COLO668 (cell line): ENCODE measurements at regions not wholly inside any gene's neighbourhood (a gene's known extent, or its start where the extent isn't known, plus 50 kb on each side); places are given as distances from the start of the nearest gene placed in this dataset.

ENCODE experiments used
- DNase-seq: peaks from one replicate; lab custom pipeline; 2025; ENCODE audit not compliant: unreplicated experiment; lab: John Stamatoyannopoulos, UW

DNA sequence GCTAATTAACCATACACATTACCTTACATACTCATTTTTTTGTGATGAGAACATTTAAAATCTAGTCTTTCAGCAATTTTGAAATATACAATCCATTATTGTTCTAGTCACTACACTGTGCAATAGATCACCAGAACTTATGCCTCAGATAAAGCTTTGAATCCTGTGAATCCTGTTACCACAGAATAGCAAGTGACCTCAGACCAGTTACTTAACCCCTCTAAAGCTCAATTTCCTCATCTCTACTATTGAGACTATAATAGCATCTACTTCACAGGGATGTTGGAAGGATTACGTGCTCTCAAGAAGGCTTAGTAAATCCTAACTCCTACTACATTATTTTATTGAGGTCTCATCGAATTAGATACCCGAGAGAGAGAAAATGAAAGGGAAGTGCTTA, 60.2 kb upstream of the PIP5K1B start:
- DNase-seq: no peak

DNA sequence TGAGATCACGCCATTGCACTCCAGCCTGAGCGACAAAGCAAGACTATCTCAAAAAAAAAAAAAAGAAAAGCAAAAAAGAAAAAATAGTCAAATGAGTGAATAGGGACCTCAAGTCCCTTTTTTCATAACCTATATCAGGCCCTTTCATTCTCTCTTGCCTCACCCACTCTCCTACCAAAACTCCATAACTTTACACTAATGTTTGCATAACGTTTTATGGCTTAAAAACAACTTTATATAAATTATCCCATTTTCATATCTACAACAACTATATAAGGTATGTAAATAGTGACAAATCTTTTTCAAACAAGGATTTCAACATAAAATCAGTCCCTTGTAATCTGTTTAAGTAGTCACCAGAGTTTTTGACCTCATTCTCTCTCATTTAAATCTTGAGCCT, 56.9 kb upstream of the PIP5K1B start:
- no peak for DNase-seq

DNA sequence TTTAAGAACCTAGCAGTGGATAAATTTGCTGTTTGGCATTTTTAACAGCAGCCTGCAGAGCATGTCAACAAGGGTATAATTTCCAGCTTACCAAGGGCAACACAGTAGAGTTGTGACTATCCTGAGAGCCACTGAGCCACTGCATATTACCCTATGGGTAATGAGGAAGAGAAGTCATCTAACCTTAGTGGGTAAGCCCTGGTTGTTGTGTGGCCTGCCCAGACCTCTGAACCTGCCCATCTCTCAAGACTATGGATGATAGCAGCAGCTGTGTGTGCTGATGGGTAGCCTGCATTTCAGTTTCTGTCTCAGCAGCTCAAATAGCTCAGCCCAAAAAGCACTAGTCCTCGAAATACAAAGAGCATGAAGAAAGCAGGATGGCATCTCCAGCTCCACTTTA, 56.1 kb upstream of the PIP5K1B start:
- DNase-seq: no peak

DNA sequence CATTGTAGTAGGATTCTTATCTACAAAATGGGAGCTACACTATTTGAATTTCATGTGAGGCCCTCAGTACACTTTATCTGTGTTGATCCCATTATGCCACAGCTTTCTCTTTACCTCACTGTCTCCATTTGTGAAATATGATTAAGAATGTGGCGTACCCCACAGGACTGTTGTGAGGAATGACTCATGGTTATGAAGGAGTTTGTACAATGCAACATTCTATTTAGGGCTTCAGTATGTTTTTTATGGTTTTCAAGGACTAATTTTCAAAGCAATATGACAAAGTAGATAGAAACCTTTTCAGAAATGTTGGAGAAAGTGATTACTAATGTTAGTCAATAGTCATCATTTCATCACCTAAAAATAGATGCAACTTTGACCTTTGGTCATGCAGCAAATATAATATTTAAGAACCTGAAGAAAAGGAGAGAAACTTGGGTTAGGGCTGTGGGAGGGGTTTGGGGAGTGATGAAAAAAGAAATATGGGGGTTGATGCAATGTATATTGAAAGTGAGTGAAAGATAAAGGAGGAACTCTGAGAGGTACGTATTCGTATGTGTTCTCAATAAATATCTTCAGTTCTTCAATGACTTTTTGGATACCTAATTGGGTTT, 53.7 kb upstream of the PIP5K1B start:
- DNase-seq: no peak

DNA sequence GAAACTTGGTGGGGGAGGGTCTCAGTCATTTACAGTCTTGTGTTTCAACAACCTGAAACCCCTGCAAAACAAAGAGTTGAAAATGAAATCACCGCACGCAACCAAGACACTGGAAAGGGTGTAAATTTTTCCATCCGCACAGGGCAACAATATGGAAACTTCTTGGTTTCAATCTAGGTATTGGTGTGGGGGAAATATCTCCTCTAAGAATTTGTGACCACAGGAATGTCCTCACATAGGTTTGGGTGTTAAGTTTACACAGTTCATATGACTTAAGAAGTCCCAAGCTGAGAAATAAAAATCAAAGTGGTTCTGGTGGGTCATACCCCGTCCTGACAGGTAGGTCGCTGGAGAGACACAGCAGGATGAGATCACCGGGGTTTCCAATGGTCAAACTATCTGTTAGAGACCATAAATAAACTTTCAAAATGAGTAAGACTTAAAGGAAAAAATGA, 51.9 kb upstream of the PIP5K1B start:
- DNase-seq: no peak

DNA sequence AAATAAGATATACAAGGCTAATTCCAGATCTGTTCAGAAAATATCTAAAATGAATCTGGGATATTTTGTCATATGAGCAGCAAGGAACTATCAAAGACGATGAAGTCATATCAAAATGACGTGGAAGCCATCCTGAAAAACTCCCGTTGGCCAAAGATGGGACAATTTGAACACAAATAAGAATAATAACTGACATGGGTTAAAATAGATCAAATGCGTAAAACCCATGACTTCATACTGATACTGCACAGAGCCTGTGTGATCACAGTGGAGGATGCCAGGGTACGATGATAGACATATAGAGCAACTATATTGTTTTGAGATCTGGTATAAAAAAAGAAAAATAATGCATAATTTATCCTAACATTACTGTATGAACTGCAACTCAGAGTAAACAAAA, 51.0 kb upstream of the PIP5K1B start:
- no peak for DNase-seq
